ENCODE measurements at regions not wholly inside any gene's neighbourhood (a gene's known extent, or its start where the extent isn't known, plus 50 kb on each side); places are given as distances from the start of the nearest gene placed in this dataset.
"Not testable (repeated sequence)": the region's sequence is repeated elsewhere in the genome, so short reads cannot be mapped to it uniquely, and the experiment has no call there.

GRCh38 chr6:63471654-63472053 lies 100.6 kb upstream of the LOC128125822 start:
- Histone ChIP-seq H3K27ac (no peak overlapping the region), H3K4me3 (no peak overlapping the region)

- H3K27ac ChIP-seq, result no peak overlapping the region
- H3K4me3 ChIP-seq, result no peak overlapping the region
These were observed 96.6 kb upstream of the LOC128125822 start for GRCh38 chr6:63475707-63476106.

- Histone ChIP-seq H3K4me3 (no peak overlapping the region), H3K27ac (no peak overlapping the region)
These were observed 96.0 kb upstream of the LOC128125822 start for GRCh38 chr6:63476302-63476701.

- no peak overlapping the region for H3K27ac ChIP-seq
- H3K4me3 ChIP-seq, result no peak overlapping the region
These were observed 94.7 kb upstream of the LOC128125822 start for GRCh38 chr6:63477422-63478040.

- H3K4me3 ChIP-seq, result no peak overlapping the region
- no peak overlapping the region for H3K27ac ChIP-seq
These were observed 93.5 kb upstream of the LOC128125822 start for GRCh38 chr6:63478734-63479133.

GRCh38 chr6:63486196-63486595 lies 86.1 kb upstream of the LOC128125822 start:
- Histone ChIP-seq H3K27ac (no peak overlapping the region), H3K4me3 (no peak overlapping the region)

GRCh38 chr6:63487103-63487813 lies 85.0 kb upstream of the LOC128125822 start:
- Histone ChIP-seq H3K4me3 (no peak overlapping the region), H3K27ac (no peak overlapping the region)

- no peak overlapping the region for H3K27ac ChIP-seq
- no peak overlapping the region for H3K4me3 ChIP-seq
These were observed 81.2 kb upstream of the LOC128125822 start for GRCh38 chr6:63491119-63491518.

- Histone ChIP-seq H3K27ac (no peak overlapping the region), H3K4me3 (no peak overlapping the region)
These were observed 79.8 kb upstream of the LOC128125822 start for GRCh38 chr6:63492476-63492875.

GRCh38 chr6:63493557-63493956 lies 78.7 kb upstream of the LOC128125822 start:
- no peak overlapping the region for H3K27ac ChIP-seq

GRCh38 chr6:63496361-63496804 lies 75.9 kb upstream of the LOC128125822 start:
- no peak overlapping the region for H3K27ac ChIP-seq
- H3K4me3 ChIP-seq, result no peak overlapping the region

More at GRCh38 chr6:63493557-63493956, 78.7 kb upstream of the LOC128125822 start:
- no peak overlapping the region for H3K4me3 ChIP-seq

GRCh38 chr6:63502156-63502555 lies 70.1 kb upstream of the LOC128125822 start:
- Histone ChIP-seq H3K4me3 (no peak overlapping the region), H3K27ac (no peak overlapping the region)

GRCh38 chr6:63503199-63503598 lies 69.1 kb upstream of the LOC128125822 start:
- Histone ChIP-seq H3K27ac (no peak overlapping the region), H3K4me3 (no peak overlapping the region)

GRCh38 chr6:63504777-63505384 lies 67.4 kb upstream of the LOC128125822 start:
- Histone ChIP-seq H3K27ac (no peak overlapping the region), H3K4me3 (no peak overlapping the region)

GRCh38 chr6:63507096-63507495 lies 65.2 kb upstream of the LOC128125822 start:
- no peak overlapping the region for H3K27ac ChIP-seq

GRCh38 chr6:63509652-63510352 lies 62.5 kb upstream of the LOC128125822 start:
- H3K27ac ChIP-seq, result no peak overlapping the region
- H3K4me3 ChIP-seq, result no peak overlapping the region

More at GRCh38 chr6:63507096-63507495, 65.2 kb upstream of the LOC128125822 start:
- H3K4me3 ChIP-seq, result no peak overlapping the region

- Histone ChIP-seq H3K27ac (no peak overlapping the region), H3K4me3 (no peak overlapping the region)
These were observed 62.0 kb upstream of the LOC128125822 start for GRCh38 chr6:63510353-63510686.

- Histone ChIP-seq H3K27ac (no peak overlapping the region), H3K4me3 (no peak overlapping the region)
These were observed 61.4 kb upstream of the LOC128125822 start for GRCh38 chr6:63510849-63511248.

GRCh38 chr6:63514488-63515173 lies 57.6 kb upstream of the LOC128125822 start:
- H3K4me3 ChIP-seq, result no peak overlapping the region

GRCh38 chr6:63515227-63515626 lies 57.1 kb upstream of the LOC128125822 start:
- not testable (repeated sequence) for H3K27ac ChIP-seq, H3K4me3 ChIP-seq

More at GRCh38 chr6:63514488-63515173, 57.6 kb upstream of the LOC128125822 start:
- H3K27ac ChIP-seq, result no peak overlapping the region
